Eye (tissue), 1 donor: ENCODE measurements at regions not wholly inside any gene's neighbourhood (a gene's known extent, or its start where the extent isn't known, plus 50 kb on each side); places are given as distances from the start of the nearest gene placed in this dataset.
"Not testable (repeated sequence)": the region's sequence is repeated elsewhere in the genome, so short reads cannot be mapped to it uniquely, and the experiment has no call there.

Source experiments
- DNase-seq: peaks from one replicate; pipeline ENCODE4 v3.0.0-alpha.2; 2015

- no peak for DNase-seq
These were observed 1317.8 kb downstream of the UQCRFS1 start for GRCh38 chr19:27894906-27895754.

GRCh38 chr19:27892500-27892899, 1320.5 kb downstream of the UQCRFS1 start:
- no peak for DNase-seq

- no peak for DNase-seq
These were observed 1321.5 kb downstream of the UQCRFS1 start for GRCh38 chr19:27891411-27891810.

GRCh38 chr19:27890696-27891095, 1322.3 kb downstream of the UQCRFS1 start:
- no peak for DNase-seq

GRCh38 chr19:27890206-27890605, 1322.7 kb downstream of the UQCRFS1 start:
- DNase-seq: no peak

- DNase-seq: no peak
These were observed 1323.8 kb downstream of the UQCRFS1 start for GRCh38 chr19:27889156-27889555.

GRCh38 chr19:27887946-27888345, 1325.0 kb downstream of the UQCRFS1 start:
- no peak for DNase-seq

GRCh38 chr19:27885359-27885758, 1327.6 kb downstream of the UQCRFS1 start:
- DNase-seq: no peak

GRCh38 chr19:27884376-27884775, 1328.6 kb downstream of the UQCRFS1 start:
- DNase-seq: no peak

GRCh38 chr19:27881213-27881612, 1331.7 kb downstream of the UQCRFS1 start:
- DNase-seq: no peak

- no peak for DNase-seq
These were observed 1335.9 kb downstream of the UQCRFS1 start for GRCh38 chr19:27876976-27877512.

- no peak for DNase-seq
These were observed 1336.5 kb downstream of the UQCRFS1 start for GRCh38 chr19:27876489-27876888.

- DNase-seq: no peak
These were observed 1340.6 kb downstream of the UQCRFS1 start for GRCh38 chr19:27872370-27872769.

GRCh38 chr19:27870293-27870692, 1342.7 kb downstream of the UQCRFS1 start:
- DNase-seq: no peak

- DNase-seq: no peak
These were observed 1344.9 kb downstream of the UQCRFS1 start for GRCh38 chr19:27868007-27868406.

GRCh38 chr19:27865927-27866777, 1346.8 kb downstream of the UQCRFS1 start:
- DNase-seq: no peak

- DNase-seq: no peak
These were observed 1351.5 kb downstream of the UQCRFS1 start for GRCh38 chr19:27861411-27861975.

- no peak for DNase-seq
These were observed 1352.5 kb downstream of the UQCRFS1 start for GRCh38 chr19:27860309-27860934.

GRCh38 chr19:27859689-27860088, 1353.3 kb downstream of the UQCRFS1 start:
- no peak for DNase-seq

GRCh38 chr19:27858981-27859581, 1353.9 kb downstream of the UQCRFS1 start:
- DNase-seq: no peak

- not testable (repeated sequence) for DNase-seq
These were observed 1360.0 kb downstream of the UQCRFS1 start for GRCh38 chr19:27852931-27853330.

GRCh38 chr19:27851543-27852060, 1361.3 kb downstream of the UQCRFS1 start:
- no peak for DNase-seq
